ENCODE measurements at regions not wholly inside any gene's neighbourhood (a gene's known extent, or its start where the extent isn't known, plus 50 kb on each side); places are given as distances from the start of the nearest gene placed in this dataset.

GRCh38 chr5:74534397-74535129, 106.0 kb downstream of the ENC1 start:
- Histone ChIP-seq H3K27ac (ENCODE audit: low read depth, low read length) (no peak overlapping the region), H3K4me2 (ENCODE audit: insufficient read depth in 1 of 2, low read depth in 2 of 2, low read length in 2 of 2) (no peak overlapping the region), H2BK120ac (replicated peaks; ENCODE audit: low read depth, low read length) (no peak overlapping the region), H3K23ac (ENCODE audit: insufficient read length) (no peak overlapping the region), H4K5ac (ENCODE audit: insufficient read length, low read depth, low read length) (no peak overlapping the region), H3K4ac (replicated peaks; ENCODE audit: insufficient read length, low read depth, low read length) (no peak overlapping the region), H2BK12ac (ENCODE audit: low read depth, low read length) (no peak overlapping the region), H3K18ac (ENCODE audit: extremely low read depth, low read length) (no peak overlapping the region), H3K56ac (replicated peaks; ENCODE audit: insufficient read length, low read depth, low read length) (no peak overlapping the region), H2AFZ (ENCODE audit: low read length) (no peak overlapping the region), H2AK5ac (ENCODE audit: low read depth, low read length) (no peak overlapping the region), H3K79me1 (ENCODE audit: low read depth, low read length) (no peaks in the 10 kb centered on the region), H3K23me2 (ENCODE audit: low read depth, low read length) (0 out of 2 replicates have a peak, but pooled peaks cover 1% of the 10 kb centered on the region), H4K91ac (replicated peaks; ENCODE audit: insufficient read length, low read length) (no peak overlapping the region), H3K27me3 (replicated peaks in 1 of 4; ENCODE audit: control insufficient read depth in 3 of 4, extremely low read depth in 1 of 4, insufficient read depth in 3 of 4, low read length in 3 of 4) (no peaks in the 10 kb centered on the region), H4K8ac (ENCODE audit: extremely low read depth, insufficient read depth, low read length) (no peak overlapping the region), H3K14ac (ENCODE audit: insufficient read length) (no peak overlapping the region), H3K9me3 (ENCODE audit: insufficient read depth in 2 of 2, low read depth in 1 of 2, low read length in 1 of 2) (peaks cover 7 to 8% of the 10 kb centered on the region in 2 experiments), H3K36me3 (ENCODE audit: control insufficient read depth in 2 of 4, insufficient read depth in 4 of 4, low read length in 3 of 4) (peaks cover 0 to 2% (median 0%) of the 10 kb centered on the region in 4 experiments; a peak in 1 of 8 replicates), H3K79me2 (ENCODE audit: control insufficient read depth in 1 of 2, insufficient read depth in 2 of 2, low read length in 2 of 2) (no peaks in the 10 kb centered on the region), H3K9ac (replicated peaks in 1 of 4; ENCODE audit: extremely low read depth in 1 of 4, low read depth in 3 of 4, low read length in 3 of 4) (no peak overlapping the region), H3K4me3 (ENCODE audit: extremely low read depth in 1 of 4, insufficient read depth in 2 of 4, low read depth in 3 of 4, low read length in 4 of 4) (no peak overlapping the region), H4K20me1 (replicated peaks in 1 of 2; ENCODE audit: control insufficient read depth in 1 of 2, insufficient read depth in 2 of 2, low read length in 2 of 2) (no peaks in the 10 kb centered on the region), H2BK20ac (ENCODE audit: low read length) (no peak overlapping the region), H2BK5ac (ENCODE audit: low read depth, low read length) (no peak overlapping the region), H2BK15ac (ENCODE audit: low read length) (no peak overlapping the region), H3K4me1 (replicated peaks in 1 of 4; ENCODE audit: control insufficient read depth in 3 of 4, insufficient read depth in 4 of 4, low read length in 3 of 4) (peaks cover 0 to 1% (median 0%) of the 10 kb centered on the region in 4 experiments; a peak in 3 of 7 replicates)
- FAIRE-seq = no peak
- POLR2A ChIA-PET (ENCODE audit: partially characterized antibody) = no interaction called here
- CTCF ChIA-PET (ENCODE audit: partially characterized antibody) = no interaction called here
- no peak for DNase-seq (ENCODE audit: low read depth in 1 of 2, low spot score in 2 of 2)
- WGBS, 2 experiments (ENCODE audit: extremely low coverage in 1 of 2, insufficient coverage in 1 of 2, insufficient read length in 1 of 2, insufficient replicate concordance in 2 of 2, low coverage in 1 of 2, low lambda C conversion rate in 2 of 2, missing lambda C conversion rate in 1 of 2) = 91% methylated on average over 2 of the region's 2 CpGs; no CpG with 5 or more reads in 1 of the 2 experiments
- TF ChIP-seq EZH2 (IDR thresholded peaks at IDR 0.05; ENCODE audit: low read depth, low read length, severe bottlenecking) = no peak
- no peak for TF ChIP-seq BACH1 (IDR thresholded peaks at IDR 0.05; ENCODE audit: low read length)
- no peak for TF ChIP-seq SRF (IDR thresholded peaks at IDR 0.05; ENCODE audit: low read depth, low read length)
- TF ChIP-seq CEBPB (IDR thresholded peaks at IDR 0.05; ENCODE audit: low read depth, low read length) = no peak
- TF ChIP-seq BCL11A (IDR thresholded peaks at IDR 0.05; ENCODE audit: low read depth in 2 of 2, low read length in 2 of 2) = no peak
- no peak for TF ChIP-seq TAF1 (IDR thresholded peaks at IDR 0.05; ENCODE audit: low read depth, low read length)
- no peak for TF ChIP-seq SAP30 (IDR thresholded peaks at IDR 0.05; ENCODE audit: insufficient read depth, insufficient replicate concordance, low read length)
- no peak for TF ChIP-seq HDAC2 (IDR thresholded peaks at IDR 0.05; ENCODE audit: borderline replicate concordance in 1 of 2, low read depth in 2 of 2, low read length in 2 of 2)
- no peak for TF ChIP-seq JUN (IDR thresholded peaks at IDR 0.05; ENCODE audit: low read depth, low read length)
- no peak for TF ChIP-seq ATF2 (IDR thresholded peaks at IDR 0.05; ENCODE audit: low read length)
- TF ChIP-seq SIX5 (IDR thresholded peaks at IDR 0.05; ENCODE audit: low read depth, low read length) = no peak
- no peak for TF ChIP-seq ZNF274 (IDR thresholded peaks at IDR 0.05; ENCODE audit: borderline replicate concordance, extremely low read depth, low read length)
